NCI-H1694 treated with DMSO at 0.1 percent for 48 hours (cell line): ENCODE measurements at regions not wholly inside any gene's neighbourhood (a gene's known extent, or its start where the extent isn't known, plus 50 kb on each side); places are given as distances from the start of the nearest gene placed in this dataset.

Experiments used
- DNase-seq: peaks from one replicate; lab custom pipeline; 2025; lab: John Stamatoyannopoulos, UW

DNA sequence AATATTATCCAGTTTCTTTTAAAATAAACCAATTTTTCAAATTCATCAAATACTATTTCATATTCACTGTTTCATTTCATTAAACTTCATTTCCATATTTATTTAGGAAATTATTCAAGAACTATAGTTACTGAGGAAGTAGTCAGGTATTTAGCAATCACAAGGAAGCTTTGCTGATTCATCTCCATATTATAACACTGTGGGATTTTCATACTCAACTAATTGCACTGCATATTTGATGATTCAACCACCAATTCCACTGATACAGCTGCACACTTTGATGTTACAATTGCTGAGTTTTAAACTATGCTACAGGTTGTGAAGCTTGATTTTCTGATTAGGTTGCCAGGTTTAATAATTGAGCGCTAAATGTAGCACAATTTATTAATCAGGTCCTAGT, 556.8 kb upstream of the SLITRK1 start:
- DNase-seq: no peak

DNA sequence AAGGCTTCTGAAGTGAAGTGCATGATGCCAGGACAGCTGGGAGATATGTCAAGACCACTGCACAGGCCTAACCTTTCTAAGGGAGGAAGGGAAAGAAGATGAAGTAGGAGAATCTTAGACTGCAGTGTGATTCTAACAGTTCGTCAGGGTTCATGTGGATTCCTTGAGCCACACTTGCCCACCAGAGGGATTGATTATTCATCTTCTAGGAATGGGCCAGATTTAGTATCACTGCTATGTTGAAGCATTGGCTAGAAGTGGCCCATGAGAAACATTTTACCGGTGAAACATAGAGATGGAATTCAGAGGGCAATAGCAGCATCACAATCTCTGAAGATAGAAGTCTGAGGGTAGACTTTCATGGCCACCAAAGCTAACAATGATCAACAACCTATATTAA, 550.8 kb upstream of the SLITRK1 start:
- DNase-seq: no peak

DNA sequence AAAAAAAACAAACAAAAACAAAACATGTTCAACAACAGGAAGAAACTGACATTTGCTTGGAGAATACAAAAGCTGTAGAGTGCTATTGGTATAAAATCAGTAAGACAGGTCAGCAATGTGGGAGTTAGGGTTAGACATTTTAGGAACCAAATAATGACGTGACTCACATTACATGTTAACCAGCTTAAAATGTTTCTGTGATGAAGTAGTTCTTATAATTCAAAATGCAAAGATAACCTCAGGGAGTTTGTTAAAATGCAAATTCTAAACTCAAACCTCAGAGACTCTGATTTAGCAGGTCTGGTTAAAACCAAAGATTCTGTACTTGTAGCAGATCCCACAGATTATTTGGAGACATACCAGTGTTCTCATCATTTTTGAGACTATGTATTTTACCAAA, 549.4 kb upstream of the SLITRK1 start:
- DNase-seq: no peak

DNA sequence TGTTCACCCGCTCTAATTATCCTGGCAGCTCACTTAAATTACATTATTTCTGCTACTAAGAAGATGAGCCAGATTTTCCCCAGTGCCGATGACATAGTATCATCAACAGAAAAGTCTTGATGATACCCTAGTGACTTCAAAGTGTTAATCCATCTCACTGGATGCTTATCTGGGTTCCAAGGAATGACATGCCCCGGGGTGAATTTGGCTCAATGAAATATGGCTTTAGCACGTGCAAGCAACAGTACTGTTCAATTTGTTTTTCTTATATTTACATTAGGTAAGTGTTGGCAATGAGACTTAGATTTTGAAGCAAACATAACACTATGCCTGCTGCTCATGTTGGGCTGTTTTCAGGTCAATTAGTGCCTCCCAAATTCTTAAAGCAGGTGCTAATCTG, 548.2 kb upstream of the SLITRK1 start:
- no peak for DNase-seq

DNA sequence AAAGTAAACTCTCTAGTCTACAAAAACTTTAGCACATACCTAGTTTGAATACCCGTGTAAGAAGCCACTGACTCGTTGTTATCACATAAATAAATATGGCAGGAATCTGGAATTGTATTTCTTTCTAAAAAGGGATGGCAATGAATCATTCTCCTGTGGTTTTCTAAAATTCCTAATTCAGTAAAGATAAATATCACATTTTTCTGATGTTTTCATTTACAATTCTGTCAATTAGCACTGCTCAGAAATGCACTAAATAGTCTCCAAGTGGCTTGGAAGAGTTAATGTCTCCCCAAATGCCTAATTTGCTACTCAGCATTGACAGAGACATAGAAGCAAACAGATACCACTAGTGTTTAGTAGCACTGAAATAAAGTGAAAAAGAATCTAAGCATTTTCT, 547.7 kb upstream of the SLITRK1 start:
- no peak for DNase-seq

DNA sequence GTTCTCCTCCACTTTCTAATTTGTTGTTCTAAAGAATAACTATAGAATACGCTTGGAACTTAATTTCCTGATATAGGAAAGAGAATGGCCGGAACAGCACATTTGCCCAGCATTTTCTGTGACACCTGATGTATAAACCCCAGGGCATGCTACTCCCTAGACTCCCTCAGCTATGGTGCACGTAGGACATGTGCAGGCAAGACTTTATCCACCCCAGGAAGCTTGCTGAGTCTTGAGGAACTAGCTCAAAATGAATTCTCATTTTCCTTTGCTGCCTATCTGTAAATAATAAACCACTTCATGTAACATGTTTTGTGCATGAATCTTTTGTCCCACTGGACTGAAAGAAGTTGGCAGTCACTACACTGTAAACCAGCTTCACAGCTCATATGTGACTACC, 535.8 kb upstream of the SLITRK1 start:
- DNase-seq: no peak

DNA sequence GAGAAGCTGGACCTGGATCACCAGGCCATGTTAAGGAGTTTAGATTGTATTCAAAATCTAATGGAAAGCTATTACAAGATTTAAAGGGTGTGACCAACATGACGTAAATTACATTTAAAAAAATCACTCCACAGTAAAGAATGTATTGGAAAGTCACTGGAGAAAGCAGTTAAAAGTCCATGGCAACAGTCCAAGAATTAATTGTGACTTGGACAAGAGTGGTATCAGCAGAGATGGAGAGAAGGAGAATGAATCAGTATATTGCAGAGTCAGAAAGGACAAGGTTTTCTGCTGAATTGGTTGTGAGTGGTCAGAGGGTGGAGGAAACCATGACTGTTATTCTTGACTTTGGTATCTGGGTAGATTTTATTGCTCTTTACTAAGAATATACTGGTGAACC, 535.1 kb upstream of the SLITRK1 start:
- no peak for DNase-seq

DNA sequence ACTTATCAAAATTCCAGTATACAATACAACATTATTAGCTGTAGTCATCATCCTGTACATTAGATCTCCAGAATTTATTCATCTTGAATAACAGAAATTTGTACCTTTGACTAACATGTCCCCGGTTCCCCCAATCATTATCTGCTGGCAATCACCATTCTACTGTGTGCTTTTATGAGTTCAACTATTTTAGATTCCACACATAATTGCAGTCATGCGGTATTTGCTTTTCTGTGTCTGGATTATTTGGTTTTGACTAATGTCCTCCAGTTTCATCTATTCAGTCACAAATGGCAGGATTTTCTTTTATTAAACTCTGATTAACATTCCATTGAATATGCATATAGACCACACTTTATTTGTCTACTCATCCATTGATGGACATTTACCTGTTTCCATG, 530.7 kb upstream of the SLITRK1 start:
- DNase-seq: no peak

DNA sequence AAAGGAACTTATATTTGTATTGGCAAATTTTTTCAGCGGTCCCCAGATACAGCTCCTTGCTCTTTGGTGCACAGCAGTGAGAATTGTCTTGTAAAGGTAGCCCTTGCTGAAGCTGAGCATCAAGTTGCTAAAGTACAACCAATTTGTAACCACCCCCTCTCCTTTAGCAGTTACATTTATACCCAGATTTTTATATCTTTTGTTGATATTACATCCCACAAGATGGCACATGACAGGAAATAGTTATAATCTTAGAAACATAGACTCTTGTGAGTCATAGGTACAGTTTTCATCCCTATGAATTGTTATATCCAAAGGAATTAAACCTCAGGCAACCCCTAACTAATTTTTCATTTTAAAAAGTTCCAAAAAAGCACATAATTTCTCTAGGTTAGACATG, 523.0 kb upstream of the SLITRK1 start:
- no peak for DNase-seq

DNA sequence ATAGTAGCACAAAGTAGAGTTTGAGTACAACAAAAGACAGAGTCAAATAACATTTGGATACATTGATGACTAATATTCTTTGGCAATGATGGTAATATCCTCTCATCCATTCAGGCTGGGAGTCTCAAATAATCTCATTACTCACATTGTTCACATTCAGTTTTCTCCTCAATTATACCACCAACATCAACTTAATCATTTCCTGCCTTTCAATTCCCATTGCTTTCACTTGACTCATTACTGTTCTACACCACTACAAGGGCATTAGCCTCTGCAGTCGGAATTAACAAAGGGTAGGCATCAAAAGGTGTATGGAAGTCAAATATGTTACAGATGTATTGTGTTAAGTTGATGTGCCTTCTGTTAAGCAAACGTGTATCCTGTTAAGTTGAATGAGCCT, 518.4 kb upstream of the SLITRK1 start:
- DNase-seq: no peak

DNA sequence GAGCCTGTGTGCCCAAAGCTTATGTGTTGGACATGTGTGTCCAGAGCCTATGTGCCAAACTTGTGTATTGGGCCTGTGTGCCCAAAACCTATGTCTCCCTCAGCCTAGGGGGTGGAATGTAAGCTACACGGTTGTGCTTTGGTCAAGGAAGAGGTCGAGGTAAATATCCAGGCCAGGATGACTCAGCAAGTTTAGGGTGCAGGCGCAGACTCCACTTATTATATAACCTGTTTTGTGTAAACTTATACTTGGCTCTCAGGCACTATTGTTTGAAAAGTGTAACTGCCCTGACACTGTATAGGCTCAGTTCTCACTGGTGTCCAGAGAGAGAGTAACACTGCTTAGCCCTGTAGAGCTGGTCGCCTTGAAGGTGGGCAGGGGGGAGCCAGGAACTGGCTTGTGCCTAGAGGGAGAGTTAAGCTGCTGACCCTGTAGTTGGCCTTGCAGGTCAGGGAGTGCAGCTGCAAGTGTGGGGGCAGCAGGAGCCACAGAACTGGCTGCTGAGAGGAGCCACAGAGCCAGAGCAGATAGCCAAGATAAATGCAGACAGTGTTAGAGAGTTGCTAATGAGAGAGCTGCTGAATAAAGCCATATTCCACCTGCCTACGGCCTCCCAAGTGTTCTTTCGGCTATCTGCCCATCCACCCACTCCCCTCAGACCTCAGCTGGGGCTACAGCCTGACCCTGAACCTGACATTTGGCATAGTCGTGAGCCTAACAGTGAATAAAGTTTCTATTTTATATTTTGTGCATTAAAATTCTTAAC, 517.2 kb upstream of the SLITRK1 start:
- DNase-seq: no peak

DNA sequence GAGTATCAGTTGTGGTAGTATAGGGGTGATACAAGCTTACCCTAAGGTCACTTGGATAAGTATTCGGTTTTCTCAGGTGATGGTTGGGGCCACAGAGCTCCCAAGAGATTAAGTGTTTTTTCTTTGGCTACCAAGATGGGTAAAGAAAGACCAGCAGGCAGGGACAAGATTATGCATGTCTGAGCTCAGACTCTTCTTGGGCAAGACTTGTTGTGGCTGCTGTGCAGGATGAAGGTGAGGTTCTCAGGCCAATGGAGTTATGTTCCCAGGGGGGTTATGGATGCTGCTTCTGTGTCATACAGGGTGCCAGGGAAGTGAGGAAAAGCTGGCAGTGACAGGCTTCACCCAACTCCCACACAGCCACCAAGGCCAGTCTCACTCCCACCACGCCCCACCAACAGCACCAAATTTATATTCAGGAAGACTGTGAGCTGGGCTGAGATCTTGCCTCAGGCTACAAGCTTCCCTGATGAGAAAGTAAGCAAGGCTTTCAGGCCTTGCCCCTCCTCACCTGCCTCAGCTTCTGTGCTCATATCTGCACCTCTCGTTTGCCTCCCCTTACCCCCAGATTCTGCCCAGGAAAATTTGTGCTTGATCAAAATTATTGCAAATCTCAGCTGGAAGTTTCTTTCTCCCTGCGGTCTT, 511.8 kb upstream of the SLITRK1 start:
- no peak for DNase-seq

DNA sequence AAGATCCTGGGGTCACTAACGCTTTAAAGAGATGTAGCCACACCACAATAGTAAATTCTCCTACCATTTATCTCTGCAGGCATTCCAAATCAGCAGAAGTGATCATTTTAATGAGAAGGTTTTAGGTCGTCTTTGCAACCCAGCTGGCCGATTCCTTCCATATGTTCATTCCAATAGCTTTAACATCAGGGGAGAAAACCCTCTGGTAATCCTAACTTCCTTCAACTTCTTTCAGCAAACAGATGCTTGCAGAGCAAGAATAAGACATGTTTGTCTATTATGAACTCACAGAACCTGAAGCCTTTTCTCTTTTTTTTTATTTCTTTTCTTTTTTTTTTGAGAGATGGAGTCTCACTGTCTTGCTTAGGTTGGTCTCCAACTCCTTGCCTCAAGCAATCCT, 498.6 kb upstream of the SLITRK1 start:
- no peak for DNase-seq

DNA sequence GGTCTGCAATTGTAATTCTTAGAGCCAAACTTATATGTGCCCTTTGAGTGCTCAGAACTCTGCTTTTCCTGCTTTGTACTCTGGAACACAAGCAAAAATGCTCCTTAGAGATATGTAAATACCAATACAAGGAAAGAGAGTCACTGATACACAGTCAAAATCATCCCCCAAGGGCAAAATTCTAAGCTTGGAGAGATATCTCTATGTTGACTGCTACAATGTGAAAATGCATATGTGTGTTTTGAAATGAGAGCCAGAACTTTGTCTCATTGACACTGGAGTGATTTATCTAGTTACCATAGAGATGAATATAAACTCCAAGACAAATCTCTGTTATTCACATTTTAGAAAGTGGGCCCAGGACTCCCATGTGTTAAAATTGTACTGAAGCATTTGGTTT, 494.8 kb upstream of the SLITRK1 start:
- DNase-seq: no peak

DNA sequence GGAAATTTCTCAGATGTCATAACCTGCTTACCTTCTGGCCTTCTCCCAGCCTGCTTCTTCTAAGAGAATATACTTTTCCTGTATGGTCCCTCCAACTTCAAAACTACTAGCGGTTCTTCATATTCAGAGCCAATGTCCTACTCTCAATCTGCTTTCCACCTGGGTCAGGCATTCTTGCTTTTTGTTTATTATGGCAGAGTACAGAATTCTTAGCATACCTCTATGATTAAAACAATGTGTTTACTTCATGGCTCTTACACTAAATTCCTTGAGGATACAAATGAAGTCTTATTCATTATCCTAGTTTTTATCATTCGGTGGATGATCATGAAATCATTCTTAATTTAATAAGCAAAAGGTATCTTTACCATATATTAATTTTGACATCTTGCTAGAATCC, 484.2 kb upstream of the SLITRK1 start:
- DNase-seq: no peak

DNA sequence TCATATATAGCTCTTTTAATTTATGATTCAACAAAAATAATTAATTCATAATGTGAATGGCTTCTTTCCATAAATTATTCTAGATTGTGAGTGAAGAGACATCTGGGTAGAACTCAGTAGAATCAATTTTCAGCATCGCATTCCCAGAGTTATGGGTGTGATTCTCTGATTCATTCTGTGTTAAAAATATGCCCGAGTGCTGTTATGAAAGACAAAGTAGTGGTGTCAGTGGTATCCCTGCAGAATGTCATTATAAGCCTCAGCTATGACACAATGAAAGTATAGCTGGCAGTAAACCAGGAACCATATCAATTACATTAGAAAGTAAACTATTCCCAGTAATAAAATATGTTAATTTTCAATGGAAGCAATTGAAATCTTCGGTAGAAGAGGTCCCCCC, 480.5 kb upstream of the SLITRK1 start:
- DNase-seq: no peak

DNA sequence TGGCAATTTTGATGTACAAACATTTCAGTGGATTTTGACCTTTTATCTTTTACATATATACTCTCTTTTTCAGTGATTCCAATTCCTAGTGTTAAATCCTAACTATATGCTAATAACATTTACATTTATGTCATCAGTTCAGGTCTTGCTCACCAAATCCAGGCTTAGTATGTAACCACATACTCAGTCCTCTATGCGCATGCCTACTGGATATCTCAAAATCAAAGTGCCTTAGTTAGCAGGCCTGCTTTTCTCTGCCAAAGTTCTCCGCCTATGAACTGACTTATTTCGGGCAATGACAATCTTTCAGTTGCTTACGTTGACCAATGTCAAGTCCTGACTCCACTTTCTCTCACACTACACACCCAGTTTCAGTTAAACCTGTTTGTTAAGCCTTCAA, 478.5 kb upstream of the SLITRK1 start:
- DNase-seq: no peak

DNA sequence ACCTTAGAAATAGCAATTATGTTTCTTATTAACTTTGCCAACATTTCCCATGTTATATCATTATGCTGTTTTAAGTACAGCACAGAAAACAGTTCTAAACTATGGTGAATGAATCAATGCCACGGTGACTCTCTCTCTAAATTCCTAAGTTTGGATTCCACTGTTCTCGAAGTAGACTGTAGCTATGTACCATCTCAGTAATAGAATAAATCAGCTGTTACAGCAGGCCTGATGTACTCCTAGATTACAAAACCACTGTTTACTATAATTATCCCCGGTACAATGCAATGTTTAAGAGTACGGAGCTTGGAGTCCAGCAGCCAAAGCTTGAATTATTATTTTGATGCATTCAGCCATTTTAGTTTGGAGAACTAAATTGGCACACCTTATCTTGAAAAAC, 476.3 kb upstream of the SLITRK1 start:
- DNase-seq: no peak

DNA sequence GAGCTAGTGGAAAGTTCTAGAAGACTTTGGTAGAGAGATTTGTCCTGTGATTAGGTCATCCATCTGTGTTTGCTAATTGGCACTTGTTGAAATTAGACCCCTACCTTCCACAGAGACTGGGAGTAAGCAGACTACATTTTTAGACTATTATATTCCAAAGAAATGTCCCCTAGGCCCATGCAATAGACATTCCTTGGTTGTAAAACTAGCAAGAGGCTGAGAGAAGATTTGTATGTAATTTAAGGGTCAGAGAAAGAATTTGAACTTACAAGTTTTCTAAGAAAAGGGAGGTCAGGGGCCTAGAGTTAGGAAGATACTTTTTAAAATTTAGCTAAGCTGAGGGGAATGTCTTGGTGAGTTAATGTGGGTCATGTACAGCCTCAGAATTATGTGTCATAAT, 470.7 kb upstream of the SLITRK1 start:
- no peak for DNase-seq

DNA sequence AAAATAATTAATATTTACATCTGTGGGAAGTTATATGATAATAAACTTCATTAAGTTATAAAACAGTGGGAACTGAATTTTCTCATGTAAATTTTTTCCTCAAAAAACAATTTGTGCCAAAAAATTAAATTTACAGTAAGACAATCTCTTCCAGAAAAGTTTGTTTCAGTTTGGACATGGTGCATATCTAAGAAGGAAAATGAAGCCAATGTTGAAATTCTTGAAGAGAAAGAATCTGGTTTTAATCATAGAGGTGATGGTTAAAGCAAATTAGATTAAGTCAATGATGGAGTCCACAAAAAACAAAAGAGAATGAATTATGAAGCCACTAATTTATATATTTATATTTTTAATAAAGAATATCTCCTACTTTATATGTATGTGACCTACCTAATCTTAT, 457.2 kb upstream of the SLITRK1 start:
- DNase-seq: no peak

DNA sequence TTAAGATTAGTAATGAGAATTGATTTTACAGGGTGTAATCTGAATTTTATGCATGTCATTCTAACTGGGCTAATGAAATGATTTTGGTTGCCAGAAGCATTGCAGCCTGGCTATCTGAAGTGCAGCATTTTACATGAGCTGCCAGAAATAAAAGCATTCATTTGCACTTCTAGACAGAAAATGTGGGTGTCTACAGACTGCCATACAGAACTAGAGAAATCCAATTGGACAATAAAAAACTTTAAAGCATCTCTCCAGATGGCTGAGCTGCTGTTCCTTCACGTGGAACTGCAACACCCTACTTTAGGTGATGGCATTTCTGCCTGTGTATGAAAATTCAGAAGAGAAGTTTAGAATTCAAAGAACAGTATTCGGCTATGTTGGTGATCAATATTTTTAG, 450.1 kb upstream of the SLITRK1 start:
- DNase-seq: no peak

DNA sequence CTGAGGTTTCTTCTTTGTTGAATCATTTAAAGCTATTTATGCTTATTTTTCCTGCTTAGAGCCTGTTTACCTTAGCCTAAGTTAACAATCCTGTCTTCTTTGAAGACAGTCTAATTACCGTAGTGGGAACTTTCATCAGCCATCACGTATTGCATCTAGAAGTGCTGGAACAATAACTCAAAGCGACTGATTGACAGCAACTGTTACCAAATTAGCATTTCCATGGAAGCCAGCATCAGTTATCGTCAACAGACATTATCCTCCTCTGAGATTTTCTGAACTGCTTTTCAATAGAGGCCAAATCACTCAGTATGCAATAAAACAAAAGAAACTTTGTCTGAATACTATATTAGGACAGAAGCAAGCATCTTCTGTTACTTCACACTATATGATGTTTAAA, 433.3 kb upstream of the SLITRK1 start:
- DNase-seq: no peak

DNA sequence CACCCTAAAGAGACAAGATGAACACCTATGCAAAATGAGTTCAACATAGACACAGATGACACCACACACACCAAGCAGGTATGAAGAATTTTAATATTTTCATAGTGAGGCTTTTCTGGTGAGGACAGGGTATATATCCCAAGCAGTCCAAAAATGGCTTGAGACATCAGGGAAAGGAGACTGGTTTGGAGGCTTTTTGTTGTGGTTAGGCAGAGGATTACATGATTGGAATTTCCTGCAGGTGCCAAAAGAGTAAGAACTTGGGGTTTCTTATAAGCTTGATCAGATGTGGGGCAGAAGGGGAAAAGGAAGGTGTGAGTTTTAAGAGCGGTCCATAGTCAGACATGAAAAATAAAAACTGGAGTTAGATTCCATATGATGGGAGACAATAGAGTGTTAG, 420.8 kb upstream of the SLITRK1 start:
- DNase-seq: no peak

DNA sequence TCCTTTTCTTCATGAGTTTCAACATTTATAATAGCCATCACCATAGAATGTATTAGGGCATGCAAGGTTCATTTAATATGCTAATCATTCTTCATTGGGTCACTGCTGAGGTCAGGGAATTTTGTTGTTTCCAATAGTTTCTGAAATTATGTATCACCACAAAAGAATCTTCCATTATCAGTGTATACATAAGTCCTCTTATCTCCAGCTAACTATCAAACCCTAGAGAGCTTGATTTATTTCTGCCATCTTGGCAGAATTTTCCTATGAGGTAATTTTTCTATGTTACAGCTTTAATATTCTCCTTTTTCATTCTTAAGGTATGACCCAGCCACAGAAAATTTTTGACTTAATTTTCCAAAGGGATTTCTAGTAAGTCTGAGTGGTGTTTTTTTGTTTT, 415.0 kb upstream of the SLITRK1 start:
- no peak for DNase-seq
